GM21381 (cell line): ENCODE measurements at regions not wholly inside any gene's neighbourhood (a gene's known extent, or its start where the extent isn't known, plus 50 kb on each side); places are given as distances from the start of the nearest gene placed in this dataset.
"Not testable (repeated sequence)": the region's sequence is repeated elsewhere in the genome, so short reads cannot be mapped to it uniquely, and the experiment has no call there.

Source experiments
- ATAC-seq: cut with Tn5 transposase; IDR thresholded peaks from one replicate; pipeline ENCODE4 v1.9.1; 2021; ENCODE audit warnings: mild to moderate bottlenecking, moderate library complexity; ENCODE audit not compliant: unreplicated experiment

- ATAC-seq, result no peak
Observed at GRCh38 chr7:46774515-46774914, 807.4 kb downstream of the TNS3 start.

- no peak for ATAC-seq
Observed at GRCh38 chr7:46772776-46773175, 809.1 kb downstream of the TNS3 start.

- no peak for ATAC-seq
Observed at GRCh38 chr7:46767071-46767470, 814.8 kb downstream of the TNS3 start.

- ATAC-seq, result no peak
Observed at GRCh38 chr7:46764100-46764936, 817.6 kb downstream of the TNS3 start.

GRCh38 chr7:46763344-46763743 lies 818.6 kb downstream of the TNS3 start:
- ATAC-seq, result no peak

GRCh38 chr7:46759711-46760480 lies 822.0 kb downstream of the TNS3 start:
- no peak for ATAC-seq

GRCh38 chr7:46756996-46757395 lies 824.9 kb downstream of the TNS3 start:
- ATAC-seq, result no peak

GRCh38 chr7:46756256-46756655 lies 825.7 kb downstream of the TNS3 start:
- no peak for ATAC-seq

- ATAC-seq, result no peak
Observed at GRCh38 chr7:46755120-46756034, 826.5 kb downstream of the TNS3 start.

- no peak for ATAC-seq
Observed at GRCh38 chr7:46754140-46754720, 827.7 kb downstream of the TNS3 start.

- ATAC-seq, result no peak
Observed at GRCh38 chr7:46753662-46754061, 828.2 kb downstream of the TNS3 start.

- ATAC-seq, result no peak
Observed at GRCh38 chr7:46752881-46753366, 829.0 kb downstream of the TNS3 start.

- ATAC-seq, result not testable (repeated sequence)
Observed at GRCh38 chr7:46751927-46752723, 829.8 kb downstream of the TNS3 start.

GRCh38 chr7:46751471-46751870 lies 830.4 kb upstream of the IGFBP3 start:
- ATAC-seq, result no peak

- no peak for ATAC-seq
Observed at GRCh38 chr7:46750321-46750865, 829.3 kb upstream of the IGFBP3 start.

- no peak for ATAC-seq
Observed at GRCh38 chr7:46747869-46748576, 827.0 kb upstream of the IGFBP3 start.

GRCh38 chr7:46746695-46747687 lies 825.9 kb upstream of the IGFBP3 start:
- ATAC-seq, result no peak

GRCh38 chr7:46745707-46746090 lies 824.6 kb upstream of the IGFBP3 start:
- ATAC-seq, result no peak
